Neural crest cell (in vitro differentiated cells): ENCODE measurements at regions not wholly inside any gene's neighbourhood (a gene's known extent, or its start where the extent isn't known, plus 50 kb on each side); places are given as distances from the start of the nearest gene placed in this dataset.

Source experiments
- DNase-seq: peaks from one replicate; pipeline ENCODE4 v3.0.0; 2021; ENCODE audit warnings: low read depth, mixed read lengths, low spot score
- H3K27ac Mint-ChIP-seq: one replicate; pipeline ENCODE4 v1.8.0; 2021; ENCODE audit warnings: mild to moderate bottlenecking, mixed read lengths; ENCODE audit not compliant: unreplicated experiment
- H3K27me3 Mint-ChIP-seq: 2 replicates; pipeline ENCODE4 v1.8.0; 2021; ENCODE audit warnings: low read depth, mild to moderate bottlenecking, mixed read lengths
- H3K36me3 Mint-ChIP-seq: 2 replicates; pipeline ENCODE4 v1.8.0; 2021; ENCODE audit warnings: low read depth, mild to moderate bottlenecking, mixed read lengths
- H3K4me1 Mint-ChIP-seq: 2 replicates; pipeline ENCODE4 v1.8.0; 2021; ENCODE audit warnings: mixed read lengths
- H3K4me3 Mint-ChIP-seq: one replicate; pipeline ENCODE4 v1.8.0; 2021; ENCODE audit warnings: mild to moderate bottlenecking, mixed read lengths
- H3K9me3 Mint-ChIP-seq: 2 replicates; pipeline ENCODE4 v1.8.0; 2021; ENCODE audit warnings: mixed read lengths
- CTCF ChIP-seq: fragments of 200-600 bp; sonication (generic); conservative IDR thresholded peaks from 2 replicates; pipeline ENCODE4 v1.5.0; 2021; ENCODE audit warnings: antibody characterized with exemption, mild to moderate bottlenecking

GRCh38 chr15:58324533-58324932 is 107.3 kb upstream of the LIPC start:
- H3K27me3 Mint-ChIP-seq, result no peaks in the 10 kb centered on the region
- H3K4me3 Mint-ChIP-seq, result no peak overlapping the region
- H3K4me1 Mint-ChIP-seq, result no peaks in the 10 kb centered on the region
- peaks cover 15% of the 10 kb centered on the region for H3K9me3 Mint-ChIP-seq
- peaks cover 5% of the 10 kb centered on the region for H3K36me3 Mint-ChIP-seq
- TF ChIP-seq CTCF, result no peak
- no peak for DNase-seq
- H3K27ac Mint-ChIP-seq, result no peak overlapping the region

- Mint-ChIP-seq H3K9me3 (peaks cover 15% of the 10 kb centered on the region), H3K4me3 (no peak overlapping the region), H3K27ac (no peak overlapping the region), H3K36me3 (peaks cover 5% of the 10 kb centered on the region), H3K4me1 (peaks cover 32% of the 10 kb centered on the region), H3K27me3 (no peaks in the 10 kb centered on the region)
- no peak for TF ChIP-seq CTCF
- no peak for DNase-seq
These were observed 103.8 kb upstream of the LIPC start for GRCh38 chr15:58327958-58328357.

- no peak for DNase-seq
- Mint-ChIP-seq H3K36me3 (peaks cover 5% of the 10 kb centered on the region), H3K4me3 (no peak overlapping the region), H3K27ac (no peak overlapping the region), H3K4me1 (peaks cover 37% of the 10 kb centered on the region), H3K27me3 (no peaks in the 10 kb centered on the region), H3K9me3 (peaks cover 15% of the 10 kb centered on the region)
- TF ChIP-seq CTCF, result no peak
These were observed 102.6 kb upstream of the LIPC start for GRCh38 chr15:58329211-58329610.

DNA sequence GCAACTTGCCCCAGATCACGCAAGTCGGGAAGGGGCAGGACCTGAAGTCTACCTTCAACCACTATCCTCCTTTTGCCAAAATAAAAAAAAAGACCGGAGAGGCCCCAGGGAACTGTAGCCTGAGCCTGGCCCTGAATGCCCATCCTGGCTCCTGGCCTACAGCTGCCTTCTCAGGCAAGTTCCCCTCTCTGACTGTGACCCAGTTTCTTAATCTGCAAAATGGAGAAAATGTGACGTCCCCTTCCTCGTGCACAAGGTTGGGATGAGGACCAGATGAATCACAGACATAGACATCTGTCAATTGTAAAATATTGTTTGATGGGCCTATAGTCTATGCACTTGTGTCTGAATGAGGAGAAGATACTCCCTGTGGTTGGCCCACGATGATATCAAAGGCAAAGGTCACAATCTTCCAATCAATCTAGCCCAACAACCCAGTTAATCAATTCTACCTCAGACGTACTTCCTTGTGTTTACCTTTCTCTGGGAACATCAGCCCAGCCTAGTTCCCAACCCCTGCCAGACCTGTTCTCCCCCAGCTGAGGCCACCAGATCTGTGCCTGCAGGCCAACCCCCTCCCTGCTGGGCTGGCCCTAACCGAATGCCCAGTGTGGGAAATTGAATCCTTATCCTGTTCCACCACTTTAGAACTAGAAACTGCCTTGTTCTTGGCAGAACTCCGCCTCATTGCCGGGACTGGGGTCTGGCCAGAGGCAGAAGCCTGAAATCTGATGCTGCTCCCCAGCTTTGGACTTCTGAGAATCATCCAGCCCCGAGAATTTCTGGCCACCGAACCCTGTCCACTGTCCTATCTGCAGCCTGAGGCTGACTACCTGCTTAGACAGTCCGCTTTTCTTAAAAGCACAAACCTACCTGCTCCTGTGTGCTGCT is 101.8 kb upstream of the LIPC start:
- no peaks in the 10 kb centered on the region for H3K27me3 Mint-ChIP-seq
- no peak overlapping the region for H3K4me3 Mint-ChIP-seq
- peaks cover 13% of the 10 kb centered on the region for H3K9me3 Mint-ChIP-seq
- peaks cover 3% of the 10 kb centered on the region for H3K36me3 Mint-ChIP-seq
- peaks cover 37% of the 10 kb centered on the region for H3K4me1 Mint-ChIP-seq
- no peak for TF ChIP-seq CTCF
- H3K27ac Mint-ChIP-seq, result peak overlapping the region; percentile 46
- no peak for DNase-seq

DNA sequence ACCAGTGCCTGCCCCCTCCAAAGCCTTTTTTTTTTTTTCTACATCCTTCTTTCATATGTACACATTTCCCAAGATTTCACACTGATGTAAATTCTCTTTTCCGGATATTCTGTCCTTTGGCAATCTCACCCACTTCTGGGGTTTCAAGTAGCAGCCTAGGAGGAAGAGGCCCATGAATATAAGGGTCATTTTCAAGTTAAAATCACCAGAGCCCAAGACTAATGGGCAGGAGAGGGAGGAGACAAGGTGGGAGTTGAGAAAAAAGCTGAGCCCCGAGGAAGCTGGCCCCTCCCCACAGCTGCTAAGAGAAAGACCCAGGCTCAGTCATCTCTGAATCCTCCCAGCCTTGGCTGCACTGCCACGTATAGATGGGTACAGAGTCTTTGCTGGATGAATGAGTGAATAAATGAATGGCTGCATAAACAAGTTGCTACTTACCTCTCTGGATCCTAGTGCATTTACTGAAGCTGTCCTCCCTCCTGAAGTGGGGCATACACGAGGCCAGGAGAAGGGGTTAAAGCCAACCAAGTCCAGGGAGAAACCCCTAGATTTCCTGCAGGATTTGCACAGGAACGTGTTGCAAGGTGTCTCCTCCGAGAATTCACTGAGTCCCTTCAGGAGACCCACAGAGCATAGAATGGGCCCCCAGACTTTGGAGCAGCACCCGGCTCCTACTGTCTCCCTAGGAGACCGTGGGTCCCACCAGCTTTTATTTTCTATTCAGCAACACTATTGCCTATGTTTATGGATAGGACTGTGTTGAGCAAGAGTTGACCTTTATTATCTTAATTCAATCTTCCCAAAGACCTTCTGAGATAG is 100.8 kb upstream of the LIPC start:
- peaks cover 13% of the 10 kb centered on the region for H3K9me3 Mint-ChIP-seq
- peaks cover 37% of the 10 kb centered on the region for H3K4me1 Mint-ChIP-seq
- no peak for DNase-seq
- TF ChIP-seq CTCF, result no peak
- H3K27me3 Mint-ChIP-seq, result no peaks in the 10 kb centered on the region
- peak overlapping the region; percentile 60 for H3K27ac Mint-ChIP-seq
- H3K36me3 Mint-ChIP-seq, result peaks cover 2% of the 10 kb centered on the region
- no peak overlapping the region for H3K4me3 Mint-ChIP-seq
